Retina (tissue), 1 donor: ENCODE measurements at regions not wholly inside any gene's neighbourhood (a gene's known extent, or its start where the extent isn't known, plus 50 kb on each side); places are given as distances from the start of the nearest gene placed in this dataset.
"Not testable (repeated sequence)": the region's sequence is repeated elsewhere in the genome, so short reads cannot be mapped to it uniquely, and the experiment has no call there.

Experiments used
- DNase-seq: peaks from one replicate; pipeline ENCODE4 v3.0.0-alpha.2; 2016

GRCh38 chr13:89082623-89083022 lies 1411.5 kb downstream of the SLITRK5 start:
- DNase-seq, result no peak

- DNase-seq, result not testable (repeated sequence)
Measured at GRCh38 chr13:89088107-89088506, 1416.9 kb downstream of the SLITRK5 start.

- DNase-seq, result no peak
Measured at GRCh38 chr13:89097994-89098393, 1426.8 kb downstream of the SLITRK5 start.

DNA sequence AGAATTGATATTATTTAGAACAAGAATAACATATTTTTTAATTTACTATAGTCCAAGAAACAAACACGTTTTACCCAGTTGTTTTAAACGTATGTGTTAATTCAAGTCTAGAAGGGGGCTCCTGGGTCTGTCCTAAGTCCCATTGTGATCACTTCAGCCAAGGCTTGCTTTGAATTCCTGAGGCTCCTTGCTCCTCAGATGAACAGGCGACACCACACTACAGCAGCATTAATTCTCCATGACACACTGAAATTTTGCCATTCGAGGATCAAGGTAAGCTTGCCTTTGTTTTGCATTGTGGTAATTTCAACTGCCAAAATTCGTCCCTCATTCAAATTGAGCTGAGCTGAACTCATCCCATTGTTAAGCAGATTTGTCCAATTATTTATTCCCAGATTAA lies 1442.6 kb downstream of the SLITRK5 start:
- peak; percentile 7 for DNase-seq

GRCh38 chr13:89115307-89115706 lies 1444.1 kb downstream of the SLITRK5 start:
- DNase-seq, result no peak

GRCh38 chr13:89136678-89137077 lies 1465.5 kb downstream of the SLITRK5 start:
- DNase-seq, result no peak

DNA sequence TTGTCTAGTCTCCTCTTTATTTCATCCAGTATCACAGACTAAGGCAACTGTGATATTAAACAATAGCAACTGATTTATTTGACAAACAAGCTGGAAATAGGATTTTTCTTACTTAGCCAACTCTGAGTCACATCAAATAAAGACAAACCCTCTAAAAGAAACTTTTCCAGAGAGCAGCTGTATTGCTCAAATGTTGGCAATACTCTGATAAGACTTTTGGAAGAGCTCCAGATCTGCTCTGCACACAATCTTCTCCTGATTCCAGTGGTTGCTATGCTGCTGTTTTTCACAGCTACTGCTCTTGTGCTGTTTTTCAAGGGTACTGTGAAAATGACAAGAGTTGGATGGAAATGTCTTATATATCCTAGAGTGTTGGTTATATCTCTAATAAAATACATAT lies 1479.2 kb downstream of the SLITRK5 start:
- no peak for DNase-seq

DNA sequence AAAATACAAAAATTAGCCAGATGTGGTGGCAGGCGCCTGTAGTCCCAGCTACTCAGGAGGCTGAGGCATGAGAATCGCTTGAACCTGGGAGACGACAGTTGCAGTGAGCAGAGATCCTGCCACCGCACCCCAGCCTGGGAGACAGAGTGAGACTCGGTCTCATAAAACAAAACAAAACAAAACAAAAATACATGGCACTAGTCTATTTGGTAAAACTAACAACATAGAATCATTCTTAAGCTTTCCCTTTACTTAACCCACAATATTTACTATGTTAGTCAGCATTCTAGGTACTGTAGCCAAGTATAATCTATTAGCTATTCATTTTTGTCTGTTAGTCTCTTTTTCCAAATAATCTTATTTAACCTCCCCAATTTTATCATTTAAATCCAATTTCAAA lies 1482.8 kb downstream of the SLITRK5 start:
- DNase-seq, result no peak

DNA sequence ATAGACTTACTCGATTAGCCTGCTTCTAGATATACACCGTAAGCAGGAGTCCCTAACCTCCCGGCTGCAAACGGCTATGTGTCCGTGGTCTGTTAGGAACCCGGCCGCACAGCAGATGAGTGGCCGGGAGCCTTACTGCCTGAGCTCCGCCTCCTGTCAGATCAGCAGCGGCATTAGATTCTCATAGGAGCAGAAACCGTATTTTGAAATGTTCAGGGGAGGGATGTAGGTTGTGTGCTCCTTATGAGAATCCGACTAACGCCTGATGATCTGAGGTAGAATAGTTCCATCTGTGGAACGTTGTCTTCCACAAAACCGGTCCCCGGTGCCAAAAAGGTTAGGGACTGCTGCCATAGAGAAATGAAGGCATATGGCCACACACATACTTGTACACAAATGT lies 1491.9 kb downstream of the SLITRK5 start:
- no peak for DNase-seq

GRCh38 chr13:89165685-89166084 lies 1494.5 kb downstream of the SLITRK5 start:
- DNase-seq, result no peak

DNA sequence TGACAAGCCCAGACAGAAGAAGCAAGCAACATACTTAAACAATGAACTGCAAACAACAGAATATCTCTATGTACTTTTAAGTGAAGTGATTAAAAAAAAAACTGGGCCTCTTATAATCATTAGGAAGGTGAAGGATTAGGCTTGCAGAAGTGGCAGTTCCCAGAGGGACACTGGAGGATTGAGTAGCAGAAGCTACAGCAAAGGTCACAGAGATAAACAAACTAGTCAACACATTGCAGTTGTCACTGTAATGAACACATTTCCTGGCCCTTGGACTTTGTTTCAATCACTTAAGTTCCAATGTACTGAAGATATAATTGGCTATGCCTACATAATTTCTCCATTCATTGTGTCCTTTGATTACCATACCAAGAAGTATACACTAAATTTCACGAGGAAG lies 1498.8 kb downstream of the SLITRK5 start:
- no peak for DNase-seq

GRCh38 chr13:89181041-89181440 lies 1509.9 kb downstream of the SLITRK5 start:
- DNase-seq, result no peak

- DNase-seq, result no peak
Measured at GRCh38 chr13:89199138-89199537, 1528.0 kb downstream of the SLITRK5 start.

- no peak for DNase-seq
Measured at GRCh38 chr13:89204435-89204834, 1533.3 kb downstream of the SLITRK5 start.

GRCh38 chr13:89205856-89206520 lies 1534.8 kb downstream of the SLITRK5 start:
- DNase-seq, result no peak

DNA sequence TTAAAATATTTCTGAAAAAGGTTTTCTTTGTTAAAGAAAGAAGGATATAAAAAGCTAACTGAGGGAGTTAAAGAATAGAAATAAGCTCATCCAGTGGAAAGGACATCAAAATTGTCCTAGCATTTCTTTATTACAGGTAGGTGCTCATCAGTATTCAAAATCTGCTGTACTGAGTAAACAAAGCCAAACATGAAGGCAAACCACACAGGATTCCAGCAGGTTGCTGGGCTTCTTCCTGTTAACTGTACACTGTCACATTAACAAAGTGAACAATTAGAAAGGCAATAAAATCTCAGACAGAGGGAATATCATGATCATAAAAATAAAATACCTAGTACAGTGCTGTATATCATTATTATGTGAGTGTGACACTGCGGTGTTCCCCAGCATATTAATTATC lies 1541.0 kb downstream of the SLITRK5 start:
- DNase-seq, result no peak

DNA sequence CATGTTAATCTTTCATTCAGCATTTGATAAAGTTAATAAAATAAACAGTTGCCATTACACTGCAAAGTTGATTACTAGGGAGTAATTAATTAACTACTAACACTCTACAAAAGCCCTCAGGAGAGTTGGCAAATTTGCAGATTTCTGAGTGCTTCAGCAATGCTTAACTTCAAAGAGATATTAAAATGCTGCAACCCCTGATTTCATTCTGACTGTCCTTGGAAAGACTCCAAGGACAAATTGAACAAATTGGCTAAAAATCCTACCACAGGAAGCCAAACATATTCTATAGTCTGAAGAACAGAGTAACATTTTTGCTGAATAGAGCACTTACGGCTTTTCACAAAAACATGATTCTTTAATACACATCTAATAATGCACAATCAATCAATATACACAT lies 1543.0 kb downstream of the SLITRK5 start:
- DNase-seq, result no peak

GRCh38 chr13:89215319-89215718 lies 1544.1 kb downstream of the SLITRK5 start:
- not testable (repeated sequence) for DNase-seq

DNA sequence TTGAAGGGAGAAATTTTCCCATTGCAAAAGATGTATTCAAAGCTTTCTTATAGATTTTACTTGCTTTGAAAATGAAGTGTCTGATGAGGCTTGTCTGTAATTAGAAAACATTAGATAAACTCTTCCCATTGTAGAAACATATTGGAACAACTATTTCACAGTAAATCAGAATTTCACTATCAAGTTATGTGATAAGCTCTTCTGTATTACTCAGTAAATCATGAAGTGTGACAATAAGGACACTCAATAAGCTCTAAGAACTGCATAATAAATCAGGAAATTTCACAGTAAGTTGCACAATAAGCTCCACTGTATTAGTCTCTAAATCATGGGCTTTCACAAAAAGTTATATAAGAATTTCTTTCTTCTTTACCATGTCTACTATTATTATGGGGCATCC lies 1546.6 kb downstream of the SLITRK5 start:
- no peak for DNase-seq

DNA sequence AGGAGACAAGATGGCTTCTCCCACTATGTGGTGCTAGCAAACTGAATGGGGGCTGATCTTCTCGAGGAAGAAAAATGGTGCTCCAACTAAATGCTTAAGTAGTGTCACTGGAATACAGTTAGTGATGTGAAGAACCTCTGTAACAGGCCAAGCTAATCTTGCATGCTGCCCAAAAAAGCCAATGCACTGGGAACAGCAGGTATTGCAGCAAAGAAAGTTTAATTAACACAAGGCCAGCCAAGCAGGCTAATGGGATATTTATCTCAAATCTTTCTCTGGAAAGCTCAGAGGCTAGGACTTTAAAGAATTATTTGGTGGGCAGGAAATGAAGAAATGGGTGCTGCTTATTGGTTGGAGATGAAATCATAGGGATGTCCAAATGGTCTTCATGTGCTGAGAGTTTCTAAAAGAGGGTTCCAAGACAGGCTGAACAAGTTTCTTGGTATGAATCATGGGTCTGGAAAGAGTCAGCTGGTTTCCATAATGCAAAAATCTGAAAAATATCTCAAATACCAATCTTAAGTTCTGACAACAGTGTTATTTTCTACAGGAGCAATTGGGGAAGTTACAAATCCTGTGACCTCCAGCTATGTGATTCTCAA lies 1550.5 kb downstream of the SLITRK5 start:
- no peak for DNase-seq

DNA sequence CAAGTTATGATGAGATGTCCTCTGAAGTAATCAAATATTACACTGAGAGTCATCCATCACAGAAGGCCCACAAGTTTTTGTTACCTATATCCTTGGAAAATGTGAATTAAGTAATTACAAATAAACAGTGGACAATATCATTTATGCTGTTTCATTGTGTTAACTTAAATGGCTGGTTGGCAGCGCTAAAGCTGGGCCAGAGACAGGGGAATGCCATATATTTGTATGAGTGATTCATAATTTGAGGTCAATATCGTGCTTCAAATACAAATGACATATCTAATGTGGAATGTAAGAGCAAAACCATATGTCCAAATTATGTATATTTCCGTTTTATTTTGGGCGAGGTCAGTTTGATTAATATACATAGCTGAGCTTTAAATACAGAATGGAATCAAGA lies 1556.2 kb downstream of the SLITRK5 start:
- DNase-seq, result no peak

DNA sequence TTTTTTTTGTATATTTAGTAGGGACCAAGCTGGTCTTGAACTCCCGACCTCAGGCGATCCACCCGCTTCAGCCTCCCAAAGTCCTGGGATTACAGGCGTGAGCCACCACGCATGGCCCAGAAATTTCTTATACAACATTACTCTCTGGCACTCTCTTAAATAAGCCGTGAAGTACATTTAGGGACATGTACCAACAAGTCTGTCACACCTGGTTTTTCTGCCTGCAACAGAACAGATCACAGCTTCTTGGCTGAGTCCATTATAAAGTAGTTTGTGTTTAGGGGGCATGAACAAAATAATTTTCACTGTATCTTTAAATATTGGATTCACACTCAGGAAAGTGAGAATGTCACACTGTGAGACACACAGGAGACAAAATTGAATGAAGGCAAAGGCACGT lies 1567.3 kb downstream of the SLITRK5 start:
- DNase-seq, result no peak

DNA sequence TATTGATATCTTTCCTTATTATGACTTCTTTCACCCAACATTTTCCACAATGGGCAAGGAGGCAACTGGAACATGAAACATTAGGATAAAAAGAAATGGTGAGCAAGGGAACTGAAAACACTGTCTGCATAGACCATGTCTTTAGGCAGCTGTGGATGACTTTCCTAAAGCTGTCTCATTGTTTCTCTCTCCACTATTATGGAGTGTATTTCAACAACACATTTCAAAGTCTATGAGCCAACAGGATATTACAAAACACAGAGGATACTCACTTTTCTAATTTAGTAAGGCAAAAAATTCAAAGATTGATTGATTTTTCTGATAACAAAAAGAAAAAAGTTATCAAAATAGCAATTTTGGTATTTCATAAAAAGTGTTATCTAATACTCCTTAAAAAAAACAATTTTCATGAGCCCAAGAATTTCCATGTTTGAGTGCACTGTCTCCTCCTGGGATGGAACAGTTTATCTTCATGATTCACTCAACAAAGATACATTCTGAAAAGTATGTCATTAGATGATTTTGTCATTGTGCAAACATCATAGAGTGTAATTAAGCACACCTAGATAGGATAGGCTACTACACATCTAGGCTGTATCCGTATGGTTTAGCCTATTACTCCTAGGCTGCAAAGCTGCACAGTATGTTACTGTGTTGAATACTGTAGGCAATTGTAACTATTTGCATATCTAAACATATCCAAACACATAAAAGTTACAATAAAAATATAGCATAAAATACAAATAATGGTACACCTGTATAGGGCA lies 1568.4 kb downstream of the SLITRK5 start:
- no peak for DNase-seq

DNA sequence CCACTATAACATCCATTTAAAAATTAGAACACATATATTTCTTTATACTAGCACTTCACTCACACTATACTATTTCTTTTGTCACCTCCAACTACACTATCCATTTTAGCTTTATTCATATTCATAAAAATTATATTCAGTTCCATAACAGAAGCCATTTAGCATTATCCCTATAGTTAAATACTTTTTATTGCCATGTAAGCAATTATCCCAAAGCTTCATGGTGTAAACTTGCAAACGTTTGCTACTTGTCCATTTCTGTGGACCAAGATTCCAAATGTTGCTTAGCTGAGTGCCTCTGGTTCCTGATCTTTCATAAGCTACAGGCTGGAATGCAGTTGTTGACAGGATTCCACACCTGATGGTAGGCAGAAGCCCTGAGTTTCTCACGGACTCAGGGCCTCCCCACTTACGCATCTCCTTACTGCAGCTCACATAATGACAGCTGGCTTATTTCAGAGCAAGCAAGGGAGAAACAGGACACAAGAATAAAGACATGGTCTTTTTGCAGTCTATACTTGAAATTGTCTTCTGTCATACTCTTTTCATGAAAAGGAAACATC lies 1584.8 kb downstream of the SLITRK5 start:
- DNase-seq, result no peak
